H9 (cell line): ENCODE measurements at regions not wholly inside any gene's neighbourhood (a gene's known extent, or its start where the extent isn't known, plus 50 kb on each side); places are given as distances from the start of the nearest gene placed in this dataset.
A peak's percentile ranks its signal among the peaks of the same experiment; 100 is the strongest.

Source experiments
- DNase-seq: peaks from one replicate; pipeline ENCODE4 v3.0.0-alpha.2; 2017
- H2AFZ ChIP-seq: one replicate; pipeline ENCODE4 v1.6.1; 2013; ENCODE audit warnings: mild to moderate bottlenecking, low read length, control low read depth, moderate library complexity
- H2AK5ac ChIP-seq: 2 replicates; pipeline ENCODE4 v1.6.1; 2013; ENCODE audit warnings: low read length, control low read depth, mixed read lengths; ENCODE audit not compliant: insufficient read length
- H2BK120ac ChIP-seq: one replicate; pipeline ENCODE4 v1.6.1; 2013; ENCODE audit warnings: low read depth, mild to moderate bottlenecking, low read length, control low read depth, inconsistent platforms; ENCODE audit not compliant: poor library complexity, severe bottlenecking
- H2BK12ac ChIP-seq: 2 replicates; pipeline ENCODE4 v1.6.1; 2013; ENCODE audit warnings: low read length, control low read depth, mixed read lengths, low read depth; ENCODE audit not compliant: insufficient read length
- H2BK15ac ChIP-seq: 2 replicates; pipeline ENCODE4 v1.6.1; 2013; ENCODE audit warnings: low read depth, low read length, control low read depth
- H2BK20ac ChIP-seq: one replicate; pipeline ENCODE4 v1.6.1; 2013; ENCODE audit warnings: low read depth, mild to moderate bottlenecking, low read length, control low read depth, inconsistent platforms; ENCODE audit not compliant: poor library complexity, severe bottlenecking
- H2BK5ac ChIP-seq: 2 replicates; pipeline ENCODE4 v1.6.1; 2013; ENCODE audit warnings: low read length, control low read depth, mixed read lengths; ENCODE audit not compliant: insufficient read length
- H3K14ac ChIP-seq: 2 replicates; pipeline ENCODE4 v1.6.1; 2013; ENCODE audit warnings: low read length, control low read depth; ENCODE audit not compliant: insufficient read depth
- H3K18ac ChIP-seq: 2 replicates; pipeline ENCODE4 v1.6.1; 2013; ENCODE audit warnings: low read depth, mild to moderate bottlenecking, mixed read lengths, low read length, control low read depth; ENCODE audit not compliant: insufficient read length
- H3K23ac ChIP-seq: 2 replicates; pipeline ENCODE4 v1.6.1; 2013; ENCODE audit warnings: low read length, control low read depth, mixed read lengths, low read depth; ENCODE audit not compliant: insufficient read length
- H3K23me2 ChIP-seq: 2 replicates; pipeline ENCODE4 v1.6.1; 2013; ENCODE audit warnings: low read depth, mild to moderate bottlenecking, mixed read lengths, low read length, control low read depth; ENCODE audit not compliant: insufficient read length, poor library complexity, severe bottlenecking
- H3K27ac ChIP-seq: 2 replicates; pipeline ENCODE4 v1.5.1; 2013; ENCODE audit warnings: low read length, control low read depth, mixed read lengths, low read depth; ENCODE audit not compliant: insufficient read length
- H3K27me3 ChIP-seq: 2 replicates; pipeline ENCODE4 v1.6.1; 2013; ENCODE audit warnings: low read length, control low read depth, inconsistent platforms; ENCODE audit not compliant: insufficient read depth
- H3K4ac ChIP-seq: 2 replicates; pipeline ENCODE4 v1.6.1; 2013; ENCODE audit warnings: low read depth, mild to moderate bottlenecking, control low read depth, inconsistent platforms, low read length, moderate library complexity
- H3K4me1 ChIP-seq: 2 replicates; pipeline ENCODE4 v1.6.1; 2013; ENCODE audit warnings: low read length, control low read depth, inconsistent platforms; ENCODE audit not compliant: insufficient read depth
- H3K4me2 ChIP-seq: 2 replicates; pipeline ENCODE4 v1.6.1; 2013; ENCODE audit warnings: low read length, control low read depth, mixed read lengths; ENCODE audit not compliant: insufficient read length, insufficient read depth
- H3K56ac ChIP-seq: 2 replicates; pipeline ENCODE4 v1.6.1; 2013; ENCODE audit warnings: low read depth, mild to moderate bottlenecking, mixed read lengths, low read length, control low read depth; ENCODE audit not compliant: insufficient read length
- H3K79me1 ChIP-seq: 2 replicates; pipeline ENCODE4 v1.6.1; 2013; ENCODE audit warnings: low read depth, mild to moderate bottlenecking, moderate library complexity, low read length, control low read depth, inconsistent platforms; ENCODE audit not compliant: insufficient read depth, poor library complexity, severe bottlenecking
- H3K79me2 ChIP-seq: 2 replicates; pipeline ENCODE4 v1.6.1; 2013; ENCODE audit warnings: low read length, control low read depth, inconsistent platforms; ENCODE audit not compliant: insufficient read depth
- H3K9ac ChIP-seq: 2 replicates; pipeline ENCODE4 v1.6.1; 2013; ENCODE audit warnings: low read length, control low read depth, mixed read lengths; ENCODE audit not compliant: insufficient read length; ENCODE audit errors: extremely low read depth
- H3K9me3 ChIP-seq: one replicate; pipeline ENCODE4 v1.6.1; 2013; ENCODE audit warnings: low read depth, low read length, inconsistent platforms; ENCODE audit not compliant: control insufficient read depth
- H3T11ph ChIP-seq: one replicate; pipeline ENCODE4 v1.6.1; 2013; ENCODE audit warnings: mild to moderate bottlenecking, low read length, control low read depth, inconsistent platforms
- H4K20me1 ChIP-seq: one replicate; pipeline ENCODE4 v1.6.1; 2013; ENCODE audit not compliant: control insufficient read depth, insufficient read length, insufficient read depth
- H4K5ac ChIP-seq: 2 replicates; pipeline ENCODE4 v1.6.1; 2013; ENCODE audit warnings: low read depth, mild to moderate bottlenecking, mixed read lengths, low read length, control low read depth; ENCODE audit not compliant: insufficient read length
- H4K8ac ChIP-seq: replicated peaks from 2 replicates; pipeline ENCODE4 v1.6.1; 2013; ENCODE audit warnings: low read length, control low read depth, mixed read lengths, low read depth; ENCODE audit not compliant: insufficient read length
- H4K91ac ChIP-seq: 2 replicates; pipeline ENCODE4 v1.6.1; 2013; ENCODE audit warnings: low read depth, mild to moderate bottlenecking, moderate library complexity, mixed read lengths, low read length, control low read depth; ENCODE audit not compliant: insufficient read length
- H3K27ac Mint-ChIP-seq, 3 experiments: 2 replicates in 2 of 3; 3 replicates in 1 of 3; pipeline ENCODE4 v1.8.0; 2020 to 2021; ENCODE audit warnings: mixed read lengths in 3 of 3, mild to moderate bottlenecking in 1 of 3, moderate library complexity in 1 of 3
- H3K27me3 Mint-ChIP-seq: 2 replicates; pipeline ENCODE4 v1.8.0; 2021; ENCODE audit warnings: low read depth, mild to moderate bottlenecking, moderate library complexity, mixed read lengths
- H3K36me3 Mint-ChIP-seq, 3 experiments: 2 replicates in 2 of 3; 3 replicates in 1 of 3; pipeline ENCODE4 v1.8.0; 2020 to 2021; ENCODE audit warnings: low read depth in 3 of 3, mixed read lengths in 3 of 3; ENCODE audit not compliant: insufficient read depth in 1 of 3
- H3K4me1 Mint-ChIP-seq, 2 experiments: 2 replicates each; pipeline ENCODE4 v1.8.0; 2020; ENCODE audit warnings: mixed read lengths in 2 of 2
- H3K4me3 Mint-ChIP-seq, 2 experiments: 2 replicates in 1 of 2; 3 replicates in 1 of 2; pipeline ENCODE4 v1.8.0; 2020 to 2021; ENCODE audit warnings: mild to moderate bottlenecking in 2 of 2, mixed read lengths in 2 of 2, moderate library complexity in 1 of 2
- H3K9me3 Mint-ChIP-seq, 2 experiments: 2 replicates in 1 of 2; 3 replicates in 1 of 2; pipeline ENCODE4 v1.8.0; 2020; ENCODE audit warnings: mild to moderate bottlenecking in 2 of 2, mixed read lengths in 2 of 2, moderate library complexity in 1 of 2
- WGBS: extraction: QIAGEN DNeasy Blood & Tissue Kit; methylation state at CpG from one replicate; pipeline ENCODE4 v1.1.7; 2013; ENCODE audit warnings: missing lambda C conversion rate, low lambda C conversion rate, mixed read lengths; ENCODE audit not compliant: insufficient read length; ENCODE audit errors: extremely low coverage; 5-methylcytosine and 5-hydroxymethylcytosine counted together
- TF ChIP-seq, protein P1 (sequence below): fragments of 200-600 bp; sonication (generic); conservative IDR thresholded peaks from 3 replicates; pipeline ENCODE4 v1.8.0; 2021; ENCODE audit warnings: antibody characterized with exemption, mild to moderate bottlenecking

DNA sequence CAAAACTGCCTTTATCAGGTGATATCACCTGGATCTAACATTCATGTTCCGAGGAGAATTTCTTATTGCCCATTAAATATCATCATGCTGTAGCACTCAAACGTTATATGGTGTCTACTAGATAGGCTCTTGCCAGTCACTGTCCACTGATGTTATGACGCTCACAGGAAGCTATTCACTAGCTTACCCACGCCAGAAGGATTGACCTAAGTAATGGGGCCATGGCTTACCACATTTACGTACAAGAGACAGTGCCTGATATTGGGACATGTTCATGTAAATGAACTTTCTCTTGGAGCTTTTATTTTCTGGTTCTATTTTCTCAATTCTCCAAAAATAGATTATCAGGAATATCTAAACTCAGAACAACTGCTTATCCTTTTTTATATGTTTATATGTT is 91.7 kb upstream of the NAALADL2 start:
- DNase-seq: no peak
- no peaks in the 10 kb centered on the region for H3K4me1 Mint-ChIP-seq
- H3K27me3 ChIP-seq: no peaks in the 10 kb centered on the region
- H3K79me1 ChIP-seq: no peaks in the 10 kb centered on the region
- no CpG with 5 or more reads among the region's 5 CpGs for WGBS
- TF ChIP-seq, protein P1, sequence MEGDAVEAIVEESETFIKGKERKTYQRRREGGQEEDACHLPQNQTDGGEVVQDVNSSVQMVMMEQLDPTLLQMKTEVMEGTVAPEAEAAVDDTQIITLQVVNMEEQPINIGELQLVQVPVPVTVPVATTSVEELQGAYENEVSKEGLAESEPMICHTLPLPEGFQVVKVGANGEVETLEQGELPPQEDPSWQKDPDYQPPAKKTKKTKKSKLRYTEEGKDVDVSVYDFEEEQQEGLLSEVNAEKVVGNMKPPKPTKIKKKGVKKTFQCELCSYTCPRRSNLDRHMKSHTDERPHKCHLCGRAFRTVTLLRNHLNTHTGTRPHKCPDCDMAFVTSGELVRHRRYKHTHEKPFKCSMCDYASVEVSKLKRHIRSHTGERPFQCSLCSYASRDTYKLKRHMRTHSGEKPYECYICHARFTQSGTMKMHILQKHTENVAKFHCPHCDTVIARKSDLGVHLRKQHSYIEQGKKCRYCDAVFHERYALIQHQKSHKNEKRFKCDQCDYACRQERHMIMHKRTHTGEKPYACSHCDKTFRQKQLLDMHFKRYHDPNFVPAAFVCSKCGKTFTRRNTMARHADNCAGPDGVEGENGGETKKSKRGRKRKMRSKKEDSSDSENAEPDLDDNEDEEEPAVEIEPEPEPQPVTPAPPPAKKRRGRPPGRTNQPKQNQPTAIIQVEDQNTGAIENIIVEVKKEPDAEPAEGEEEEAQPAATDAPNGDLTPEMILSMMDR: no peak
- no peak overlapping the region for H4K91ac ChIP-seq
- no peak overlapping the region for H4K8ac ChIP-seq
- no peak overlapping the region for H3K4me3 Mint-ChIP-seq
- no peaks in the 10 kb centered on the region for H3K9me3 ChIP-seq
- no peaks in the 10 kb centered on the region for H3K27me3 Mint-ChIP-seq
- no peak overlapping the region for H3K23ac ChIP-seq
- no peak overlapping the region for H3K4ac ChIP-seq
- no peaks in the 10 kb centered on the region for H3K36me3 Mint-ChIP-seq
- no peak overlapping the region for H2BK20ac ChIP-seq
- H2BK15ac ChIP-seq: no peak overlapping the region
- no peaks in the 10 kb centered on the region for H3K9me3 Mint-ChIP-seq
- H3K14ac ChIP-seq: no peak overlapping the region
- H3K27ac Mint-ChIP-seq: peak overlapping the region in 1 of 3 experiments; percentile 0; a peak in 1 of 7 replicates
- no peak overlapping the region for H4K5ac ChIP-seq
- H3K4me2 ChIP-seq: no peak overlapping the region
- H3K4me1 ChIP-seq: no peaks in the 10 kb centered on the region
- no peak overlapping the region for H2BK120ac ChIP-seq
- no peak overlapping the region for H2AK5ac ChIP-seq
- no peak overlapping the region for H2BK12ac ChIP-seq
- no peaks in the 10 kb centered on the region for H4K20me1 ChIP-seq
- no peak overlapping the region for H3K56ac ChIP-seq
- H2BK5ac ChIP-seq: no peak overlapping the region
- no peak overlapping the region for H2AFZ ChIP-seq
- no peak overlapping the region for H3K9ac ChIP-seq
- no peaks in the 10 kb centered on the region for H3K79me2 ChIP-seq
- no peak overlapping the region for H3T11ph ChIP-seq
- no peak overlapping the region for H3K18ac ChIP-seq
- no peak overlapping the region for H3K27ac ChIP-seq
- no peaks in the 10 kb centered on the region for H3K23me2 ChIP-seq
